H9 (cell line): ENCODE measurements at regions not wholly inside any gene's neighbourhood (a gene's known extent, or its start where the extent isn't known, plus 50 kb on each side); places are given as distances from the start of the nearest gene placed in this dataset.

ENCODE experiments used
- DNase-seq: peaks from one replicate; pipeline ENCODE4 v3.0.0-alpha.2; 2017
- H2AFZ ChIP-seq: one replicate; pipeline ENCODE4 v1.6.1; 2013; ENCODE audit warnings: mild to moderate bottlenecking, low read length, control low read depth, moderate library complexity
- H2AK5ac ChIP-seq: 2 replicates; pipeline ENCODE4 v1.6.1; 2013; ENCODE audit warnings: low read length, control low read depth, mixed read lengths; ENCODE audit not compliant: insufficient read length
- H2BK120ac ChIP-seq: one replicate; pipeline ENCODE4 v1.6.1; 2013; ENCODE audit warnings: low read depth, mild to moderate bottlenecking, low read length, control low read depth, inconsistent platforms; ENCODE audit not compliant: poor library complexity, severe bottlenecking
- H2BK12ac ChIP-seq: 2 replicates; pipeline ENCODE4 v1.6.1; 2013; ENCODE audit warnings: low read length, control low read depth, mixed read lengths, low read depth; ENCODE audit not compliant: insufficient read length
- H2BK15ac ChIP-seq: 2 replicates; pipeline ENCODE4 v1.6.1; 2013; ENCODE audit warnings: low read depth, low read length, control low read depth
- H2BK20ac ChIP-seq: one replicate; pipeline ENCODE4 v1.6.1; 2013; ENCODE audit warnings: low read depth, mild to moderate bottlenecking, low read length, control low read depth, inconsistent platforms; ENCODE audit not compliant: poor library complexity, severe bottlenecking
- H2BK5ac ChIP-seq: 2 replicates; pipeline ENCODE4 v1.6.1; 2013; ENCODE audit warnings: low read length, control low read depth, mixed read lengths; ENCODE audit not compliant: insufficient read length
- H3K14ac ChIP-seq: 2 replicates; pipeline ENCODE4 v1.6.1; 2013; ENCODE audit warnings: low read length, control low read depth; ENCODE audit not compliant: insufficient read depth
- H3K18ac ChIP-seq: 2 replicates; pipeline ENCODE4 v1.6.1; 2013; ENCODE audit warnings: low read depth, mild to moderate bottlenecking, mixed read lengths, low read length, control low read depth; ENCODE audit not compliant: insufficient read length
- H3K23ac ChIP-seq: 2 replicates; pipeline ENCODE4 v1.6.1; 2013; ENCODE audit warnings: low read length, control low read depth, mixed read lengths, low read depth; ENCODE audit not compliant: insufficient read length
- H3K23me2 ChIP-seq: 2 replicates; pipeline ENCODE4 v1.6.1; 2013; ENCODE audit warnings: low read depth, mild to moderate bottlenecking, mixed read lengths, low read length, control low read depth; ENCODE audit not compliant: insufficient read length, poor library complexity, severe bottlenecking
- H3K27ac ChIP-seq: 2 replicates; pipeline ENCODE4 v1.5.1; 2013; ENCODE audit warnings: low read length, control low read depth, mixed read lengths, low read depth; ENCODE audit not compliant: insufficient read length
- H3K27me3 ChIP-seq: 2 replicates; pipeline ENCODE4 v1.6.1; 2013; ENCODE audit warnings: low read length, control low read depth, inconsistent platforms; ENCODE audit not compliant: insufficient read depth
- H3K4ac ChIP-seq: 2 replicates; pipeline ENCODE4 v1.6.1; 2013; ENCODE audit warnings: low read depth, mild to moderate bottlenecking, control low read depth, inconsistent platforms, low read length, moderate library complexity
- H3K4me1 ChIP-seq: 2 replicates; pipeline ENCODE4 v1.6.1; 2013; ENCODE audit warnings: low read length, control low read depth, inconsistent platforms; ENCODE audit not compliant: insufficient read depth
- H3K4me2 ChIP-seq: 2 replicates; pipeline ENCODE4 v1.6.1; 2013; ENCODE audit warnings: low read length, control low read depth, mixed read lengths; ENCODE audit not compliant: insufficient read length, insufficient read depth
- H3K56ac ChIP-seq: 2 replicates; pipeline ENCODE4 v1.6.1; 2013; ENCODE audit warnings: low read depth, mild to moderate bottlenecking, mixed read lengths, low read length, control low read depth; ENCODE audit not compliant: insufficient read length
- H3K79me1 ChIP-seq: 2 replicates; pipeline ENCODE4 v1.6.1; 2013; ENCODE audit warnings: low read depth, mild to moderate bottlenecking, moderate library complexity, low read length, control low read depth, inconsistent platforms; ENCODE audit not compliant: insufficient read depth, poor library complexity, severe bottlenecking
- H3K79me2 ChIP-seq: 2 replicates; pipeline ENCODE4 v1.6.1; 2013; ENCODE audit warnings: low read length, control low read depth, inconsistent platforms; ENCODE audit not compliant: insufficient read depth
- H3K9ac ChIP-seq: 2 replicates; pipeline ENCODE4 v1.6.1; 2013; ENCODE audit warnings: low read length, control low read depth, mixed read lengths; ENCODE audit not compliant: insufficient read length; ENCODE audit errors: extremely low read depth
- H3K9me3 ChIP-seq: one replicate; pipeline ENCODE4 v1.6.1; 2013; ENCODE audit warnings: low read depth, low read length, inconsistent platforms; ENCODE audit not compliant: control insufficient read depth
- H3T11ph ChIP-seq: one replicate; pipeline ENCODE4 v1.6.1; 2013; ENCODE audit warnings: mild to moderate bottlenecking, low read length, control low read depth, inconsistent platforms
- H4K20me1 ChIP-seq: one replicate; pipeline ENCODE4 v1.6.1; 2013; ENCODE audit not compliant: control insufficient read depth, insufficient read length, insufficient read depth
- H4K5ac ChIP-seq: 2 replicates; pipeline ENCODE4 v1.6.1; 2013; ENCODE audit warnings: low read depth, mild to moderate bottlenecking, mixed read lengths, low read length, control low read depth; ENCODE audit not compliant: insufficient read length
- H4K8ac ChIP-seq: replicated peaks from 2 replicates; pipeline ENCODE4 v1.6.1; 2013; ENCODE audit warnings: low read length, control low read depth, mixed read lengths, low read depth; ENCODE audit not compliant: insufficient read length
- H4K91ac ChIP-seq: 2 replicates; pipeline ENCODE4 v1.6.1; 2013; ENCODE audit warnings: low read depth, mild to moderate bottlenecking, moderate library complexity, mixed read lengths, low read length, control low read depth; ENCODE audit not compliant: insufficient read length
- H3K27ac Mint-ChIP-seq, 3 experiments: 2 replicates in 2 of 3; 3 replicates in 1 of 3; pipeline ENCODE4 v1.8.0; 2020 to 2021; ENCODE audit warnings: mixed read lengths in 3 of 3, mild to moderate bottlenecking in 1 of 3, moderate library complexity in 1 of 3
- H3K27me3 Mint-ChIP-seq: 2 replicates; pipeline ENCODE4 v1.8.0; 2021; ENCODE audit warnings: low read depth, mild to moderate bottlenecking, moderate library complexity, mixed read lengths
- H3K36me3 Mint-ChIP-seq, 3 experiments: 2 replicates in 2 of 3; 3 replicates in 1 of 3; pipeline ENCODE4 v1.8.0; 2020 to 2021; ENCODE audit warnings: low read depth in 3 of 3, mixed read lengths in 3 of 3; ENCODE audit not compliant: insufficient read depth in 1 of 3
- H3K4me1 Mint-ChIP-seq, 2 experiments: 2 replicates each; pipeline ENCODE4 v1.8.0; 2020; ENCODE audit warnings: mixed read lengths in 2 of 2
- H3K4me3 Mint-ChIP-seq, 2 experiments: 2 replicates in 1 of 2; 3 replicates in 1 of 2; pipeline ENCODE4 v1.8.0; 2020 to 2021; ENCODE audit warnings: mild to moderate bottlenecking in 2 of 2, mixed read lengths in 2 of 2, moderate library complexity in 1 of 2
- H3K9me3 Mint-ChIP-seq, 2 experiments: 2 replicates in 1 of 2; 3 replicates in 1 of 2; pipeline ENCODE4 v1.8.0; 2020; ENCODE audit warnings: mild to moderate bottlenecking in 2 of 2, mixed read lengths in 2 of 2, moderate library complexity in 1 of 2
- CTCF ChIP-seq: fragments of 200-600 bp; sonication (generic); conservative IDR thresholded peaks from 3 replicates; pipeline ENCODE4 v1.8.0; 2021; ENCODE audit warnings: antibody characterized with exemption, mild to moderate bottlenecking
- WGBS: extraction: QIAGEN DNeasy Blood & Tissue Kit; methylation state at CpG from one replicate; pipeline ENCODE4 v1.1.7; 2013; ENCODE audit warnings: missing lambda C conversion rate, low lambda C conversion rate, mixed read lengths; ENCODE audit not compliant: insufficient read length; ENCODE audit errors: extremely low coverage; 5-methylcytosine and 5-hydroxymethylcytosine counted together

GRCh38 chr3:82186017-82186416, 424.6 kb upstream of the GBE1 start:
- no peak overlapping the region for H3K4me2 ChIP-seq
- H3K27me3 Mint-ChIP-seq = no peaks in the 10 kb centered on the region
- H3K23ac ChIP-seq = no peak overlapping the region
- no peaks in the 10 kb centered on the region for H3K23me2 ChIP-seq
- no peaks in the 10 kb centered on the region for H3K79me2 ChIP-seq
- H3K4me1 ChIP-seq = no peaks in the 10 kb centered on the region
- no peak overlapping the region for H3K4me3 Mint-ChIP-seq
- H3K14ac ChIP-seq = no peak overlapping the region
- H3K18ac ChIP-seq = no peak overlapping the region
- H3K79me1 ChIP-seq = no peaks in the 10 kb centered on the region
- no peak overlapping the region for H2BK5ac ChIP-seq
- no peak overlapping the region for H2BK12ac ChIP-seq
- DNase-seq = no peak
- WGBS = no CpG with 5 or more reads among the region's 7 CpGs
- H2BK15ac ChIP-seq = no peak overlapping the region
- peaks cover 0 to 2% of the 10 kb centered on the region in 2 experiments; a peak in 1 of 4 replicates for H3K4me1 Mint-ChIP-seq
- H3T11ph ChIP-seq = no peak overlapping the region
- H3K27me3 ChIP-seq = no peaks in the 10 kb centered on the region
- no peaks in the 10 kb centered on the region for H3K9me3 ChIP-seq
- no peak overlapping the region for H3K27ac ChIP-seq
- H4K20me1 ChIP-seq = no peaks in the 10 kb centered on the region
- no peak overlapping the region for H4K5ac ChIP-seq
- no peak overlapping the region for H2AFZ ChIP-seq
- H3K9ac ChIP-seq = no peak overlapping the region
- H3K4ac ChIP-seq = no peak overlapping the region
- H2BK120ac ChIP-seq = no peak overlapping the region
- no peak overlapping the region for H4K8ac ChIP-seq
- H2AK5ac ChIP-seq = no peak overlapping the region
- H2BK20ac ChIP-seq = no peak overlapping the region
- H3K56ac ChIP-seq = no peak overlapping the region
- H3K36me3 Mint-ChIP-seq = peaks cover 0 to 1% (median 0%) of the 10 kb centered on the region in 3 experiments; a peak in 1 of 7 replicates
- no peak overlapping the region for H4K91ac ChIP-seq
- H3K27ac Mint-ChIP-seq = peak overlapping the region in 1 of 3 experiments; percentile 21; a peak in 2 of 7 replicates
- no peaks in the 10 kb centered on the region; a peak in 3 of 5 replicates for H3K9me3 Mint-ChIP-seq
- no peak for TF ChIP-seq CTCF
